Fibroblast of skin of right quadriceps (primary cell): ENCODE measurements at regions not wholly inside any gene's neighbourhood (a gene's known extent, or its start where the extent isn't known, plus 50 kb on each side); places are given as distances from the start of the nearest gene placed in this dataset.

Source experiments
- DNase-seq: peaks from one replicate; pipeline ENCODE4 v3.0.0-alpha.2; 2013

GRCh38 chr1:200245473-200245872 is 164.4 kb downstream of the ZNF281 start:
- DNase-seq: peak; percentile 58

- DNase-seq: peak; percentile 52
Observed at GRCh38 chr1:200243042-200243437, 166.8 kb downstream of the ZNF281 start.

- DNase-seq: peak; percentile 35
Observed at GRCh38 chr1:200242110-200243041, 167.5 kb downstream of the ZNF281 start.

- DNase-seq: peak; percentile 32
Observed at GRCh38 chr1:200240656-200241055, 169.2 kb downstream of the ZNF281 start.

GRCh38 chr1:200238311-200238710 is 171.5 kb downstream of the ZNF281 start:
- DNase-seq: peak; percentile 49

- no peak for DNase-seq
Observed at GRCh38 chr1:200237066-200237465, 172.8 kb downstream of the ZNF281 start.

- DNase-seq: no peak
Observed at GRCh38 chr1:200234938-200235337, 174.9 kb downstream of the ZNF281 start.

GRCh38 chr1:200233393-200233792 is 176.4 kb downstream of the ZNF281 start:
- DNase-seq: peak; percentile 89

GRCh38 chr1:200231787-200232231 is 178.0 kb downstream of the ZNF281 start:
- DNase-seq: peak; percentile 93

- no peak for DNase-seq
Observed at GRCh38 chr1:200230671-200231070, 179.2 kb downstream of the ZNF281 start.

GRCh38 chr1:200228486-200228885 is 181.3 kb downstream of the ZNF281 start:
- DNase-seq: peak; percentile 57

GRCh38 chr1:200228081-200228480 is 181.8 kb downstream of the ZNF281 start:
- DNase-seq: no peak
